K562 (cell line): ENCODE measurements at regions not wholly inside any gene's neighbourhood (a gene's known extent, or its start where the extent isn't known, plus 50 kb on each side); places are given as distances from the start of the nearest gene placed in this dataset.

ENCODE experiments used
- ATAC-seq: fragments of 200-7000 bp; cut with Tn5 transposase; 3 replicates; pipeline ENCODE4 v1.9.1; 2020; ENCODE audit warnings: moderate library complexity
- BruUV-seq: library from RNA; stranded (reverse); fragments of 400-500 nt; replicated peaks from 2 replicates; lab custom pipeline; 2021; lab: Mats Ljungman, UMichigan
- CTCF ChIA-PET: fragments of 300-600 bp; formaldehyde crosslinking; extraction: SDS; loops from one replicate; lab custom pipeline; 2021; ENCODE audit warnings: low intra/inter-chr PET ratio; lab: Yijun Ruan, JAX
- POLR2A ChIA-PET: fragments of 300-600, 350-650 bp; sonication (Branson Sonifier 250); formaldehyde crosslinking; extraction: SDS; loops from one replicate; lab custom pipeline; 2021; ENCODE audit warnings: antibody characterized with exemption, inconsistent platforms; lab: Yijun Ruan, JAX
- DNase-seq, 4 experiments: peaks; one replicate each; pipeline versions ENCODE4 v3.0.0 to v3.0.0-alpha.2; 2011 to 2018; ENCODE audit warnings: low spot score in 3 of 4, mixed read lengths in 3 of 4; ENCODE audit errors: extremely low read depth in 1 of 4
- FAIRE-seq: peaks from 2 replicates; lab custom pipeline; 2011; peaks lifted over from hg19 to GRCh38; lab: Jason Lieb, UNC
- H2AFZ ChIP-seq: 2 replicates; pipeline ENCODE4 v1.6.0; 2011; ENCODE audit warnings: low read depth, low read length, control low read depth, inconsistent platforms
- H3K27ac ChIP-seq: fragments of 200-600 bp; 3 replicates; pipeline ENCODE4 v1.8.0; 2011; ENCODE audit warnings: low read depth, mild to moderate bottlenecking, control low read depth, inconsistent platforms, low read length, moderate library complexity, mixed read lengths; ENCODE audit errors: extremely low read depth
- H3K27me3 ChIP-seq, 2 experiments: fragments of 300-600 bp in 1 of 2; 2 replicates in 1 of 2; 3 replicates in 1 of 2; pipeline versions ENCODE4 v1.6.0 to v1.8.0; 2011; ENCODE audit warnings: inconsistent platforms in 2 of 2, low read length in 2 of 2, mild to moderate bottlenecking in 1 of 2, mixed read lengths in 1 of 2, moderate library complexity in 1 of 2; ENCODE audit not compliant: control insufficient read depth in 2 of 2, insufficient read depth in 2 of 2
- H3K36me3 ChIP-seq: fragments of 300-600 bp; 3 replicates; pipeline ENCODE4 v1.8.0; 2011; ENCODE audit warnings: mild to moderate bottlenecking, low read length, inconsistent platforms; ENCODE audit not compliant: control insufficient read depth, insufficient read depth
- H3K4me1 ChIP-seq, 2 experiments: fragments of 200-600 bp in 1 of 2; replicated peaks in 1 of 2; 2 replicates in 1 of 2; 3 replicates in 1 of 2; pipeline versions ENCODE4 v1.5.1 to v1.8.0; 2011; ENCODE audit warnings: inconsistent platforms in 2 of 2, low read length in 2 of 2, mild to moderate bottlenecking in 1 of 2, mixed read lengths in 1 of 2, moderate library complexity in 1 of 2; ENCODE audit not compliant: control insufficient read depth in 2 of 2, insufficient read depth in 2 of 2
- H3K4me2 ChIP-seq: 2 replicates; pipeline ENCODE4 v1.6.1; 2011; ENCODE audit warnings: low read length, control low read depth, inconsistent platforms, mixed read lengths; ENCODE audit not compliant: insufficient read depth
- H3K4me3 ChIP-seq: fragments of 200-600 bp; sonication (generic), shearing (Covaris generic); 2 replicates; pipeline ENCODE4 v1.5.1; 2016; ENCODE audit warnings: control low read depth, inconsistent platforms
- H3K79me2 ChIP-seq: fragments of 200-600 bp; 3 replicates; pipeline ENCODE4 v1.8.0; 2011; ENCODE audit warnings: low read length, inconsistent platforms; ENCODE audit not compliant: control insufficient read depth, insufficient read depth
- H3K9ac ChIP-seq, 2 experiments: 2 replicates each; pipeline versions ENCODE4 v1.6.0 to v1.6.1; 2011; ENCODE audit warnings: low read depth in 2 of 2, low read length in 2 of 2, control low read depth in 1 of 2, inconsistent platforms in 1 of 2, mild to moderate bottlenecking in 1 of 2, mixed read lengths in 1 of 2; ENCODE audit not compliant: insufficient read depth in 1 of 2
- H3K9me1 ChIP-seq: one replicate; pipeline ENCODE4 v1.6.0; 2011; ENCODE audit warnings: inconsistent platforms, mild to moderate bottlenecking, low read length, moderate library complexity; ENCODE audit not compliant: control insufficient read depth, insufficient read depth
- H3K9me3 ChIP-seq: replicated peaks from 2 replicates; pipeline ENCODE4 v1.5.1; 2011; ENCODE audit warnings: low read depth, low read length, inconsistent platforms; ENCODE audit not compliant: control insufficient read depth, insufficient read depth
- H4K20me1 ChIP-seq: replicated peaks from 2 replicates; pipeline ENCODE4 v1.6.1; 2011; ENCODE audit warnings: low read length, inconsistent platforms, mixed read lengths; ENCODE audit not compliant: control insufficient read depth, insufficient read depth
- CHD4 ChIP-seq: fragments of 200-600 bp; sonication (generic); IDR thresholded peaks from 3 replicates; pipeline ENCODE4 v1.6.1; 2012; ENCODE audit warnings: low read depth, mild to moderate bottlenecking, mixed read lengths, low read length, inconsistent platforms; ENCODE audit not compliant: insufficient read depth, insufficient replicate concordance, poor library complexity, severe bottlenecking
- CUX1 ChIP-seq: fragments of 200-800 bp; sonication (Bioruptor generic); IDR thresholded peaks from 2 replicates; pipeline ENCODE4 v1.6.1; 2016; ENCODE audit warnings: missing genetic modification characterization, missing compliant biosample characterization
- HMG20B ChIP-seq: fragments of 250-450 bp; sonication (Bioruptor Pico); IDR thresholded peaks from 2 replicates; pipeline ENCODE4 v1.5.0; 2021; ENCODE audit warnings: mild to moderate bottlenecking
- KLF16 ChIP-seq: IDR thresholded peaks from 2 replicates; pipeline ENCODE4 v1.6.1; 2016; ENCODE audit warnings: antibody characterized with exemption
- RAD51 ChIP-seq: fragments of 450-650 bp; IDR thresholded peaks from 2 replicates; pipeline ENCODE4 v1.7.1; 2016; ENCODE audit warnings: low read depth, mild to moderate bottlenecking, borderline replicate concordance
- SMARCB1 ChIP-seq: IDR thresholded peaks from 2 replicates; pipeline ENCODE4 v1.6.1; 2011; ENCODE audit warnings: improper control_type of control experiment, low read depth; ENCODE audit not compliant: insufficient read length
- ZNF239 ChIP-seq: fragments of 250-450 bp; sonication (Bioruptor Pico); IDR thresholded peaks from 2 replicates; pipeline ENCODE4 v1.4.0; 2020; ENCODE audit warnings: mild to moderate bottlenecking
- ZNF324 ChIP-seq: fragments of 250-450 bp; sonication (Bioruptor Pico); IDR thresholded peaks from 2 replicates; pipeline ENCODE4 v1.4.0; 2020; ENCODE audit warnings: mild to moderate bottlenecking
- WGBS: fragments of 100-300 bp; shearing (Covaris generic); methylation state at CpG from one replicate; pipeline ENCODE4 v1.1.6; 2016; ENCODE audit warnings: low coverage, mixed read lengths; ENCODE audit not compliant: insufficient coverage; ENCODE audit errors: missing lambda C conversion rate; 5-methylcytosine and 5-hydroxymethylcytosine counted together
- in situ Hi-C: fragments of 300-500 bp; cut with MboI; formaldehyde crosslinking; loops from 4 replicates; pipeline ENCODE4 v1.15.0; 2018; ENCODE audit warnings: inconsistent platforms, mixed read lengths
- intact Hi-C: fragments of 100-400 bp; cut with micrococcal nuclease; formaldehyde crosslinking; loops from 2 replicates; pipeline ENCODE4 v1.14.2; 2022

- no peak for FAIRE-seq
Observed at GRCh38 chr21:41054018-41054578, 113.9 kb upstream of the BACE2 start.

DNA sequence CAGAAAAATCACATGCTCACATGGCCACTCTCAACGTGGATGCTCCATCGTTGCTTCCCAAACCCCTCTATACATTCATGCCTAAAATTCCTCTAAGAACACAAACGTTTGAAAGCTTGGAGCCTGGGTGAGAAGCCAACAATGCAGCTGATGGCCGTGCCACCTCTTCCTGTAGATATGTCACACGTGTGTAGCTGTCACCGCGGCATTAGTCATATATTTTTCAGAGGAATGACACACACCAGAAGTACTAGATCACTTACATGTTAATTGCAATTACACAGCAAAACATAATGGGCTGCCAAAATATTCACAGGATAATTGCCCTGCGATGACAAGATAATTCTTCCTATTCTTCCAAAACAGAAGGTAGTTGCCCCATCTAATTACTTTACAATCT lies 112.7 kb upstream of the BACE2 start:
- no TSS peak for BruUV-seq
- TF ChIP-seq CHD4 (no peak), CUX1 (no peak), ZNF324 (CRISPR knock-in tag) (no peak), SMARCB1 (no peak), ZNF239 (no peak)
- H3K9me1 ChIP-seq: no peaks in the 10 kb centered on the region
- CTCF ChIA-PET: interaction anchor here (0.6 to 0.7 kb wide), 2 partner anchors 104 to 957 kb away, joined by 3 to 5 read pairs; no protein-coding TSS in a partner anchor
- in situ Hi-C loops (no loop called here), intact Hi-C loops (no loop called here)
- no peaks in the 10 kb centered on the region for H3K9me3 ChIP-seq
- no peak overlapping the region for H3K4me2 ChIP-seq
- H3K36me3 ChIP-seq: no peaks in the 10 kb centered on the region
- no peaks in the 10 kb centered on the region for H3K27me3 ChIP-seq
- no peak overlapping the region for H3K27ac ChIP-seq
- no peaks in the 10 kb centered on the region for H4K20me1 ChIP-seq
- no peak for DNase-seq
- no peak overlapping the region for H3K4me3 ChIP-seq
- no peaks in the 10 kb centered on the region for H3K79me2 ChIP-seq
- POLR2A ChIA-PET: no interaction called here
- no peak for ATAC-seq
- no peak overlapping the region for H3K9ac ChIP-seq
- no peaks in the 10 kb centered on the region for H3K4me1 ChIP-seq
- WGBS: 0% methylated on average over 8 of the region's 8 CpGs
- H2AFZ ChIP-seq: no peak overlapping the region
- FAIRE-seq: no peak

More at GRCh38 chr21:41054018-41054578, 113.9 kb upstream of the BACE2 start:
- Histone ChIP-seq H3K27ac (no peak overlapping the region), H3K36me3 (no peaks in the 10 kb centered on the region), H2AFZ (no peak overlapping the region), H3K9me3 (no peaks in the 10 kb centered on the region), H3K4me1 (no peaks in the 10 kb centered on the region), H3K79me2 (no peaks in the 10 kb centered on the region), H3K9ac (no peak overlapping the region), H3K4me2 (no peak overlapping the region), H3K27me3 (no peaks in the 10 kb centered on the region), H3K9me1 (no peaks in the 10 kb centered on the region), H3K4me3 (no peak overlapping the region), H4K20me1 (no peaks in the 10 kb centered on the region)
- 2% methylated on average over 6 of the region's 6 CpGs for WGBS
- intact Hi-C loops (no loop called here), in situ Hi-C loops (no loop called here)
- ATAC-seq (no peak), DNase-seq (no peak)
- ChIA-PET POLR2A (interaction anchor here (0.8 kb wide), 1 partner anchor 8 kb away, joined by 3 read pairs; no protein-coding TSS in a partner anchor), CTCF (no interaction called here)
- no TSS peak for BruUV-seq
- no peak for TF ChIP-seq RAD51
- TF ChIP-seq KLF16: no peak
- no peak for TF ChIP-seq HMG20B (CRISPR knock-in tag)
